Thoracic aorta (tissue), 2 donors: ENCODE measurements at regions not wholly inside any gene's neighbourhood (a gene's known extent, or its start where the extent isn't known, plus 50 kb on each side); places are given as distances from the start of the nearest gene placed in this dataset.

Experiments
- ATAC-seq: fragments of 150-250 bp; one replicate; pipeline ENCODE4 v1.8.0; 2017; ENCODE audit warnings: low read depth; ENCODE audit not compliant: insufficient number of reproducible peaks, low FRiP score
- DNase-seq: peaks from one replicate; pipeline ENCODE4 v3.0.0-alpha.2; 2020; ENCODE audit warnings: low spot score
- H3K27ac ChIP-seq, 2 donors: fragments of 200-600 bp; sonication (generic); 1 replicate in 1 of 2; 2 replicates in 1 of 2; pipeline ENCODE4 v1.5.1; 2016; ENCODE audit warnings: mild to moderate bottlenecking in 2 of 2, moderate library complexity in 2 of 2
- H3K27me3 ChIP-seq: fragments of 200-600 bp; sonication (generic); replicated peaks from 2 replicates; pipeline ENCODE4 v1.6.0; 2016; ENCODE audit warnings: mild to moderate bottlenecking; ENCODE audit not compliant: insufficient read depth
- H3K36me3 ChIP-seq: fragments of 200-600 bp; sonication (generic); one replicate; pipeline ENCODE4 v1.5.1; 2016
- H3K4me1 ChIP-seq, 2 donors: fragments of 200-600 bp; sonication (generic); 1 replicate in 1 of 2; 2 replicates in 1 of 2; pipeline versions ENCODE4 v1.5.1 to v1.6.0; 2016; ENCODE audit warnings: low read depth in 2 of 2, mild to moderate bottlenecking in 1 of 2; ENCODE audit not compliant: control insufficient read depth in 1 of 2
- H3K4me3 ChIP-seq: fragments of 200-600 bp; sonication (generic); 2 replicates; pipeline ENCODE4 v1.5.1; 2016; ENCODE audit warnings: mild to moderate bottlenecking
- H3K9me3 ChIP-seq: fragments of 200-600 bp; sonication (generic); 2 replicates; pipeline ENCODE4 v1.5.1; 2016
- TF ChIP-seq, protein P1 (sequence below): fragments of 200-600 bp; sonication (generic); IDR thresholded peaks from one replicate; pipeline ENCODE4 v1.5.1; 2019; ENCODE audit warnings: antibody characterized with exemption

DNA sequence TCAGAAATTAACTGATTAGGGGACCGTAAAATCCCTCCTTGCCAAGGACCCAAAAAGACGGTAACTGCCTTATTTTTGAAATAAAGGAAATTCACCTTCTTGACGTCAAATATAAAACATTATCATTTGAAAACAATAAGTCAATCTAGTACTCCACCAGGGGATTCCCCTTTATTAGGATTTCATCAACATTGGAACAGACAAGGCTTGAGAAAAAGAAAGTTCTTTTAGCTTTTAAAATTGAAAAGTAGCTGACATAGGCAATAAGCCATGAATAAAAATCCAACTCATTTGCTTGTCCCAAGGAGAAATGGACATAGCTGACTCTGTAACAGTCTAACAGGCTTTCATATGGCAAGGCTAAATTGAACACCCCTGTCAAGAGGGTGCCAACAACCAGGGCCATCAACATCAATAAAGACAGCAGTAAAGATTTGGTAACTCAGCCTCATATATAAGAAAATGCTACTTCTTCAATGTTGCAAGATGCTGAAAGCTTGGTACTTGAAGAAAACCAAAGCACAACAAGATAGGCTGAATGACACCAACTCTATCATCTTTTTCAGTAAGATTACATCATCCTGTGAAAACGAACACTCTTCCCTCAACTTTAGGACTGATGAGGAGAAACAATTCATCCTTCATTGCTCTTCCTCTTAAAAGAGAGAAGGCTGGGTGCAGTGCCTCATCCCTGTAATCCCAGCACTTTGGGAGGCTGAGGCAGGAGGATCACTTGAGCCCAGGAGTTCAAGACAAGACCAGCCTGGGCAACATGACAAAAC lies 121.0 kb upstream of the PRDM1 start:
- H3K36me3 ChIP-seq: no peaks in the 10 kb centered on the region
- TF ChIP-seq, protein P1, sequence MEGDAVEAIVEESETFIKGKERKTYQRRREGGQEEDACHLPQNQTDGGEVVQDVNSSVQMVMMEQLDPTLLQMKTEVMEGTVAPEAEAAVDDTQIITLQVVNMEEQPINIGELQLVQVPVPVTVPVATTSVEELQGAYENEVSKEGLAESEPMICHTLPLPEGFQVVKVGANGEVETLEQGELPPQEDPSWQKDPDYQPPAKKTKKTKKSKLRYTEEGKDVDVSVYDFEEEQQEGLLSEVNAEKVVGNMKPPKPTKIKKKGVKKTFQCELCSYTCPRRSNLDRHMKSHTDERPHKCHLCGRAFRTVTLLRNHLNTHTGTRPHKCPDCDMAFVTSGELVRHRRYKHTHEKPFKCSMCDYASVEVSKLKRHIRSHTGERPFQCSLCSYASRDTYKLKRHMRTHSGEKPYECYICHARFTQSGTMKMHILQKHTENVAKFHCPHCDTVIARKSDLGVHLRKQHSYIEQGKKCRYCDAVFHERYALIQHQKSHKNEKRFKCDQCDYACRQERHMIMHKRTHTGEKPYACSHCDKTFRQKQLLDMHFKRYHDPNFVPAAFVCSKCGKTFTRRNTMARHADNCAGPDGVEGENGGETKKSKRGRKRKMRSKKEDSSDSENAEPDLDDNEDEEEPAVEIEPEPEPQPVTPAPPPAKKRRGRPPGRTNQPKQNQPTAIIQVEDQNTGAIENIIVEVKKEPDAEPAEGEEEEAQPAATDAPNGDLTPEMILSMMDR: no peak
- ATAC-seq (no peak), DNase-seq (no peak)
- H3K9me3 ChIP-seq: no peaks in the 10 kb centered on the region
- no peak overlapping the region for H3K27ac ChIP-seq
- no peaks in the 10 kb centered on the region for H3K27me3 ChIP-seq
- H3K4me1 ChIP-seq: no peaks in the 10 kb centered on the region
- H3K4me3 ChIP-seq: no peak overlapping the region

DNA sequence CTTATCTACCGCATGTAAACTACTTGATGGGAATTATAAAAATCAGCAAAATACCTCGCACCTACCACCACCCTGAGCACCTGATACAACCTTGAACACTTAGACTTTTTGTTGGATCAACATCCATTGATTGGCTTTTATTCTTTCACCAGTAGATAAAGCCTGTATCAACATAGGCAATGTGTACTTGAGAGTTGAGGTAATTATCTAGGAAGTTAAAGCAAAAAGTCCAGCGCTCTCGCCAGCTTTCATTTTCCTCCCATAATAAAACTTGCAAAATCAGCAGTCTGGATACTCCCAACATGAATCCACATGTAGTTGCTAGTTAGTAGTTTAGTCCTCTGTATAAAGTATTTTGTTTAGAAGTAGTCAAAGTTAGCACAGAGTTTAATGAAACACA lies 132.0 kb upstream of the PRDM1 start:
- H3K27me3 ChIP-seq: no peaks in the 10 kb centered on the region
- no peaks in the 10 kb centered on the region for H3K4me1 ChIP-seq
- no peak overlapping the region for H3K27ac ChIP-seq
- no peaks in the 10 kb centered on the region for H3K36me3 ChIP-seq
- DNase-seq: no peak
- H3K9me3 ChIP-seq: no peaks in the 10 kb centered on the region
- TF ChIP-seq, protein P1: no peak
- no peak overlapping the region for H3K4me3 ChIP-seq
- no peak for ATAC-seq

DNA sequence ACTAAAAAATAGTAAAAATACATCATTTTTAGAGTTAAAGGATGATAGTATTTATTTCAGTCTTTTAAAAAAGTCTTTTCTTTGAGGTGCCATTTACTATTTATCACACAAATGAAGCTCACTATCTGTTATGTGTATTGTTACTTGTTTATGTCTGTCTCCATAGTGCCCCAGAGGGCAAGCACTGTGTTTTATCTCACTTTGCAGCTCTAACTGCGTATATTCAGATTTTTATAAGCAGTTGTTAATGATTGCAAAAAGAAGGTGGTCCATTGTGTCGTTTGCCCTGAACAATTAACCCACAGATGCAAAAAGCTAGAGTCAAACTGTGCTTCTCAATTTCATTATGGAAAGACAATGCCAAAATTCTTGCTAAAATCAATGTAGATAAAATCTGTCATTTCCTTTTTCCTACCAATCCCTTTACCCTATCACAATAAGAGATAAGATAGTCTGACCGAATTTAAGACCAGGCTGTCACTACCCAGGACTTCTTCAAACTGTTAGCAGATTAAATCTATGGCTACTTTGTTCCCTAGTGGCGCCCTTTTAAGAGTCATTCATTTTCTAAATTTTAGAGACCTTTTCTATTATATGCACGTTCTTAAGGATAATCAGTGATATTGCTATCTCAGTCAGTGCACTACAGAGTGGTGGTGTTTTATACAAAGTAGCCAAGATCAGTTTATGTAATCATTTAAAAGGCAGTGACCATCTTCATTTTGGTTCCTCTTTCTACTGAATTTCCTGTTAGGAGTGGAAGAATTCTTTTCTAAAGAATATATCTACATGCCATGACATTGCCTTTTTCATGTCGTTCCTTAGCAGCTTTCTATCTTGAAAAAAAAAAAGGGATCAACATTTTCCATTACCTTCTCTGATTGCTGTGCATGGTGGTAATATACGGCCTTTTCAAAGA lies 133.1 kb upstream of the PRDM1 start:
- Histone ChIP-seq H3K27me3 (no peaks in the 10 kb centered on the region), H3K4me3 (no peak overlapping the region), H3K4me1 (no peaks in the 10 kb centered on the region), H3K27ac (no peak overlapping the region), H3K9me3 (no peaks in the 10 kb centered on the region), H3K36me3 (no peaks in the 10 kb centered on the region)
- TF ChIP-seq, protein P1: no peak
- ATAC-seq (no peak), DNase-seq (no peak)

DNA sequence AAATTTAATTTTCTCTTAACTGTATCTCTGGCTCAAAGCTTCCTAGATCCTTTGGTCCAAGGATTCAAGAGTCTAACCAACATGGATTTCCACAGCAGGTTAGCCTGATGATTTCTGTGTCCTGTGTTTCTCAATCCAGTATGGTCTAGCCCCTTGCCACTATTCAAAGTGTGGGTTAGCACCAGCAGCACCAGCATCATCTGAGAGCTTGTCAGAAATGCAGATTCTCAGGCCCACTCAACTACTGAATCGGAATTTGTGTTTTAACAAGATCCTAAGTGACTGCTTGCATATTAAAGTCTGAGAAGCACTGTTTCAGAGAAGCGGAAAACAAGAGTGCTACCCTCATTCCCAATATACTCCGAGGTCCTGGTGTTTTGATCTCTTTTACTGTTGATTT lies 133.8 kb upstream of the PRDM1 start:
- ATAC-seq: no peak
- no peaks in the 10 kb centered on the region for H3K27me3 ChIP-seq
- no peak for DNase-seq
- no peaks in the 10 kb centered on the region for H3K36me3 ChIP-seq
- TF ChIP-seq, protein P1: no peak
- no peak overlapping the region for H3K27ac ChIP-seq
- H3K9me3 ChIP-seq: no peaks in the 10 kb centered on the region
- H3K4me1 ChIP-seq: no peaks in the 10 kb centered on the region
- H3K4me3 ChIP-seq: no peak overlapping the region

DNA sequence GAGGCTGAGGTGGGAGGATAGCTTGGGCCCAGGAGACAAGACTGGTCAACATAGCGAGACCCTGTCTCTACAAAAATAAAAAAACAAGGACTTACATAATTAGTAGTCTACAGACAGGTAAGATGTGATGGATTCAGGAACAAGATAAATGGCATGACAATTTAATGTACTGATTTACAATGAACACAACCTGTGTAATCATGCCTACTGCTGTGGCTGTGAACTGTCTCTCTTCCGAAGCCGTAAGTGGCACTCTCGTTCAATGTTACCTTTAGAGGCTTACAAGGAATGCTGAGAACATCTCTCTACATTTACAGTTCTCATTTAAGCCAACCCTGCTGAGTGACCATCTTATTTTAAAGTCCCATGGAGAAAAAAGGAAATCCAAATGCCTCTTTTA lies 134.8 kb upstream of the PRDM1 start:
- no peak overlapping the region for H3K27ac ChIP-seq
- ATAC-seq: no peak
- no peaks in the 10 kb centered on the region for H3K4me1 ChIP-seq
- TF ChIP-seq, protein P1: no peak
- H3K36me3 ChIP-seq: no peaks in the 10 kb centered on the region
- H3K4me3 ChIP-seq: no peak overlapping the region
- H3K9me3 ChIP-seq: no peaks in the 10 kb centered on the region
- H3K27me3 ChIP-seq: no peaks in the 10 kb centered on the region
- DNase-seq: no peak
